HEK293 (cell line): ENCODE measurements at regions not wholly inside any gene's neighbourhood (a gene's known extent, or its start where the extent isn't known, plus 50 kb on each side); places are given as distances from the start of the nearest gene placed in this dataset.

Experiments used
- CTCF ChIA-PET: fragments of 350-600 bp; formaldehyde crosslinking; extraction: SDS; loops from one replicate; lab custom pipeline; 2021; ENCODE audit warnings: antibody characterized with exemption; lab: Yijun Ruan, JAX
- POLR2A ChIA-PET: fragments of 300-600 bp; formaldehyde crosslinking; extraction: SDS; loops from one replicate; lab custom pipeline; 2020; ENCODE audit warnings: antibody characterized with exemption, inconsistent platforms; lab: Yijun Ruan, JAX
- H3K27ac ChIP-seq: fragments of 200-500 bp; sonication (Bioruptor generic); 2 replicates; pipeline ENCODE4 v1.5.1; 2014; ENCODE audit warnings: low read depth, low read length, control low read depth, inconsistent platforms; ENCODE audit errors: extremely low read depth
- H3K36me3 ChIP-seq, 2 experiments: fragments of 200-500 bp in 1 of 2; sonication (Bioruptor generic) in 1 of 2; 1 replicate in 1 of 2; 2 replicates in 1 of 2; pipeline ENCODE4 v1.5.1; 2014 to 2017; ENCODE audit warnings: inconsistent platforms in 2 of 2, low read length in 2 of 2; ENCODE audit not compliant: control insufficient read depth in 2 of 2, insufficient read depth in 1 of 2
- H3K4me1 ChIP-seq: fragments of 200-500 bp; sonication (Bioruptor generic); 2 replicates; pipeline ENCODE4 v1.5.1; 2014; ENCODE audit warnings: mild to moderate bottlenecking, low read length, inconsistent platforms; ENCODE audit not compliant: control insufficient read depth, insufficient read depth
- H3K4me3 ChIP-seq: 2 replicates; pipeline ENCODE4 v1.5.1; 2011; ENCODE audit warnings: low read depth, mild to moderate bottlenecking, control low read depth, low read length, moderate library complexity
- H3K9me3 ChIP-seq: fragments of 200-500 bp; sonication (Bioruptor generic); 2 replicates; pipeline ENCODE4 v1.5.1; 2014; ENCODE audit warnings: low read depth, low read length, inconsistent platforms; ENCODE audit not compliant: control insufficient read depth, insufficient read depth
- HOXC10 ChIP-seq: sonication (generic); formaldehyde crosslinking; IDR thresholded peaks from 2 replicates; pipeline ENCODE4 v1.8.1; 2023; ENCODE audit warnings: mild to moderate bottlenecking, missing genetic modification reagents
- IKZF3 ChIP-seq: fragments of 450-650 bp; IDR thresholded peaks from 2 replicates; pipeline ENCODE4 v1.5.0; 2018; ENCODE audit warnings: missing biosample characterization, mild to moderate bottlenecking, missing genetic modification characterization, moderate library complexity
- KLF9 ChIP-seq: fragments of 450-650 bp; formaldehyde crosslinking; IDR thresholded peaks from 2 replicates; pipeline ENCODE4 v1.5.1; 2016; ENCODE audit warnings: missing biosample characterization, missing genetic modification characterization, low read depth
- OSR2 ChIP-seq: fragments of 450-650 bp; formaldehyde crosslinking; IDR thresholded peaks from 2 replicates; pipeline ENCODE4 v1.5.1; 2016; ENCODE audit warnings: missing biosample characterization, missing genetic modification characterization
- ZBTB10 ChIP-seq: fragments of 450-650 bp; formaldehyde crosslinking; IDR thresholded peaks from 2 replicates; pipeline ENCODE4 v1.5.1; 2016; ENCODE audit warnings: missing biosample characterization, missing genetic modification characterization
- ZBTB20 ChIP-seq: fragments of 450-650 bp; formaldehyde crosslinking; IDR thresholded peaks from 2 replicates; pipeline ENCODE4 v1.5.1; 2016; ENCODE audit warnings: missing biosample characterization, missing genetic modification characterization
- ZBTB6 ChIP-seq: fragments of 450-650 bp; formaldehyde crosslinking; IDR thresholded peaks from 2 replicates; pipeline ENCODE4 v1.5.1; 2017; ENCODE audit warnings: missing biosample characterization, missing genetic modification characterization
- ZFP37 ChIP-seq: fragments of 450-650 bp; formaldehyde crosslinking; IDR thresholded peaks from 2 replicates; pipeline ENCODE4 v1.5.1; 2016; ENCODE audit warnings: missing biosample characterization, missing genetic modification characterization
- ZFP41 ChIP-seq: fragments of 450-650 bp; formaldehyde crosslinking; IDR thresholded peaks from 2 replicates; pipeline ENCODE4 v1.5.1; 2016; ENCODE audit warnings: missing biosample characterization, missing genetic modification characterization, borderline replicate concordance
- ZNF132 ChIP-seq: fragments of 450-650 bp; formaldehyde crosslinking; IDR thresholded peaks from 2 replicates; pipeline ENCODE4 v1.5.1; 2017; ENCODE audit warnings: missing biosample characterization, missing genetic modification characterization, borderline replicate concordance
- ZNF146 ChIP-seq: fragments of 450-650 bp; formaldehyde crosslinking; IDR thresholded peaks from 2 replicates; pipeline ENCODE4 v1.5.1; 2016; ENCODE audit warnings: missing biosample characterization, missing genetic modification characterization
- ZNF155 ChIP-seq: fragments of 450-650 bp; formaldehyde crosslinking; IDR thresholded peaks from 2 replicates; pipeline ENCODE4 v1.5.1; 2016; ENCODE audit warnings: missing biosample characterization, missing genetic modification characterization
- ZNF16 ChIP-seq: fragments of 450-650 bp; formaldehyde crosslinking; IDR thresholded peaks from 2 replicates; pipeline ENCODE4 v1.5.1; 2016; ENCODE audit warnings: low read depth, missing biosample characterization, missing genetic modification characterization
- ZNF202 ChIP-seq: fragments of 450-650 bp; formaldehyde crosslinking; IDR thresholded peaks from 2 replicates; pipeline ENCODE4 v1.5.1; 2016; ENCODE audit warnings: missing biosample characterization, missing genetic modification characterization, borderline replicate concordance
- ZNF26 ChIP-seq: fragments of 450-650 bp; formaldehyde crosslinking; IDR thresholded peaks from 2 replicates; pipeline ENCODE4 v1.5.1; 2016; ENCODE audit warnings: missing biosample characterization, missing genetic modification characterization
- ZNF48 ChIP-seq: fragments of 450-650 bp; formaldehyde crosslinking; IDR thresholded peaks from 2 replicates; pipeline ENCODE4 v1.5.1; 2016; ENCODE audit warnings: missing biosample characterization, missing genetic modification characterization
- ZNF510 ChIP-seq: fragments of 450-650 bp; formaldehyde crosslinking; IDR thresholded peaks from 2 replicates; pipeline ENCODE4 v1.5.1; 2018; ENCODE audit warnings: mild to moderate bottlenecking, missing genetic modification characterization, missing biosample characterization; ENCODE audit not compliant: insufficient replicate concordance
- ZNF561 ChIP-seq: fragments of 450-650 bp; IDR thresholded peaks from 2 replicates; pipeline ENCODE4 v1.5.1; 2018; ENCODE audit warnings: missing biosample characterization, missing genetic modification characterization, borderline replicate concordance
- ZNF585B ChIP-seq: fragments of 450-650 bp; formaldehyde crosslinking; IDR thresholded peaks from 2 replicates; pipeline ENCODE4 v1.5.1; 2016; ENCODE audit warnings: missing biosample characterization, missing genetic modification characterization
- ZNF654 ChIP-seq: fragments of 450-650 bp; formaldehyde crosslinking; IDR thresholded peaks from 2 replicates; pipeline ENCODE4 v1.5.1; 2016; ENCODE audit warnings: low read depth, missing biosample characterization, missing genetic modification characterization
- ZNF830 ChIP-seq: fragments of 450-650 bp; IDR thresholded peaks from 2 replicates; pipeline ENCODE4 v1.5.0; 2018; ENCODE audit warnings: missing biosample characterization, missing genetic modification characterization, low read depth, mild to moderate bottlenecking, moderate library complexity
- ZSCAN30 ChIP-seq: fragments of 450-650 bp; IDR thresholded peaks from 2 replicates; pipeline ENCODE4 v1.5.1; 2018; ENCODE audit warnings: missing biosample characterization, mild to moderate bottlenecking, missing genetic modification characterization, moderate library complexity
- TF ChIP-seq, protein P1 (sequence below): fragments of 450-650 bp; formaldehyde crosslinking; IDR thresholded peaks from 2 replicates; pipeline ENCODE4 v1.5.1; 2016; ENCODE audit warnings: missing biosample characterization, missing genetic modification characterization
- TF ChIP-seq, protein P2 (sequence below): fragments of 450-650 bp; formaldehyde crosslinking; IDR thresholded peaks from 2 replicates; pipeline ENCODE4 v1.5.1; 2016; ENCODE audit warnings: missing biosample characterization, missing genetic modification characterization
- TF ChIP-seq, protein P3 (sequence below): fragments of 450-650 bp; formaldehyde crosslinking; IDR thresholded peaks from 2 replicates; pipeline ENCODE4 v1.5.1; 2016; ENCODE audit warnings: missing biosample characterization, missing genetic modification characterization, low read depth

DNA sequence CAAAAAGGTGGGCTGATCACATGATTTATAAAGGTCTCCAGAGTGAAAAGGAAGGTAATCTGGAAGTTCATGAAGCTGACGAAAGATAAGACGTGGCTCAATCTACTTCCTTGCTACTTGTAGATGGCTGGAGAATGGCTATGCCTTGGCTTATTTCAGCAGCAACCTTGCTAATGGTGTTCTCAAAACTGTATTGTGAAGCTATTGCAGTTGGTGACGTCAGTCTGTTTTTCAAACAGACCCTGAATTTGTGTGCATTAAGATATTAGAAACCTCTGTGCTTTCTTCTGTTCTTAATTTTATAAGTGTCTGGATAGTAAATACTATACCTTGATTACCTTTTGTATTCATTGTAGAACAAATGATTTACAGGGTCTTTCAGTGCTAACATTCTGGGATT, 58.3 kb upstream of the C11orf87 start (continued):
- TF ChIP-seq OSR2 (tag by site-specific recombination) (no peak), ZNF48 (tag by site-specific recombination) (no peak), ZNF585B (tag by site-specific recombination) (no peak), ZNF510 (tag by site-specific recombination) (no peak), ZNF561 (tag by site-specific recombination) (no peak), HOXC10 (CRISPR knock-in tag) (no peak)
- TF ChIP-seq, protein P1, sequence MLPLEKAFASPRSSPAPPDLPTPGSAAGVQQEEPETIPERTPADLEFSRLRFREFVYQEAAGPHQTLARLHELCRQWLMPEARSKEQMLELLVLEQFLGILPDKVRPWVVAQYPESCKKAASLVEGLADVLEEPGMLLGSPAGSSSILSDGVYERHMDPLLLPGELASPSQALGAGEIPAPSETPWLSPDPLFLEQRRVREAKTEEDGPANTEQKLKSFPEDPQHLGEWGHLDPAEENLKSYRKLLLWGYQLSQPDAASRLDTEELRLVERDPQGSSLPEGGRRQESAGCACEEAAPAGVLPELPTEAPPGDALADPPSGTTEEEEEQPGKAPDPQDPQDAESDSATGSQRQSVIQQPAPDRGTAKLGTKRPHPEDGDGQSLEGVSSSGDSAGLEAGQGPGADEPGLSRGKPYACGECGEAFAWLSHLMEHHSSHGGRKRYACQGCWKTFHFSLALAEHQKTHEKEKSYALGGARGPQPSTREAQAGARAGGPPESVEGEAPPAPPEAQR (tag by site-specific recombination): no peak

DNA sequence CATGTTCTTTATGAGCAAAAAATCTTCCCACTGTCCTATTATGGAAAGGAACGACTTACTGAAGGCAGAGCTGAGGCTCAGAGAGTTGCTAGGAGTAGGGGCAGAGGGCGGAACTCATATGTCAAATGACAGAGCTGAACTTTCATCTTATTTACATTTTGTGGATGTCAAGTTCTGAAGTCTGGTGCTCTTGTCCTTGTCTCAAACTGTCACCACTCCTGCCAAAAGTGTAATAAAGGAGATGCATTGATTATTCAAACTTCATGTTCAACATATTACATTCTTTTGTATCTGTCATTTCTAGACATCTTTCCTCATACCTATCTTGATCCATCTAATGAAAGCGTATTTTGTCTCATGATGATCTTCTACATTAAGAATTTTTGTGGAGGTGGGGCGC, 57.1 kb upstream of the C11orf87 start:
- H3K9me3 ChIP-seq: no peaks in the 10 kb centered on the region
- TF ChIP-seq ZNF561 (tag by site-specific recombination) (no peak), ZFP37 (tag by site-specific recombination) (no peak), ZNF16 (no peak), ZNF654 (tag by site-specific recombination) (no peak), ZFP41 (tag by site-specific recombination) (no peak), ZBTB10 (tag by site-specific recombination) (no peak), ZSCAN30 (tag by site-specific recombination) (no peak), ZBTB20 (tag by site-specific recombination) (no peak), ZNF202 (no peak), ZNF26 (no peak), ZNF132 (no peak), ZNF830 (tag by site-specific recombination) (no peak), IKZF3 (tag by site-specific recombination) (no peak), ZBTB6 (tag by site-specific recombination) (no peak), ZNF146 (tag by site-specific recombination) (no peak), ZNF155 (no peak), KLF9 (tag by site-specific recombination) (no peak)
- TF ChIP-seq, protein P2, sequence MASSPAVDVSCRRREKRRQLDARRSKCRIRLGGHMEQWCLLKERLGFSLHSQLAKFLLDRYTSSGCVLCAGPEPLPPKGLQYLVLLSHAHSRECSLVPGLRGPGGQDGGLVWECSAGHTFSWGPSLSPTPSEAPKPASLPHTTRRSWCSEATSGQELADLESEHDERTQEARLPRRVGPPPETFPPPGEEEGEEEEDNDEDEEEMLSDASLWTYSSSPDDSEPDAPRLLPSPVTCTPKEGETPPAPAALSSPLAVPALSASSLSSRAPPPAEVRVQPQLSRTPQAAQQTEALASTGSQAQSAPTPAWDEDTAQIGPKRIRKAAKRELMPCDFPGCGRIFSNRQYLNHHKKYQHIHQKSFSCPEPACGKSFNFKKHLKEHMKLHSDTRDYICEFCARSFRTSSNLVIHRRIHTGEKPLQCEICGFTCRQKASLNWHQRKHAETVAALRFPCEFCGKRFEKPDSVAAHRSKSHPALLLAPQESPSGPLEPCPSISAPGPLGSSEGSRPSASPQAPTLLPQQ: no peak
- TF ChIP-seq, protein P3, sequence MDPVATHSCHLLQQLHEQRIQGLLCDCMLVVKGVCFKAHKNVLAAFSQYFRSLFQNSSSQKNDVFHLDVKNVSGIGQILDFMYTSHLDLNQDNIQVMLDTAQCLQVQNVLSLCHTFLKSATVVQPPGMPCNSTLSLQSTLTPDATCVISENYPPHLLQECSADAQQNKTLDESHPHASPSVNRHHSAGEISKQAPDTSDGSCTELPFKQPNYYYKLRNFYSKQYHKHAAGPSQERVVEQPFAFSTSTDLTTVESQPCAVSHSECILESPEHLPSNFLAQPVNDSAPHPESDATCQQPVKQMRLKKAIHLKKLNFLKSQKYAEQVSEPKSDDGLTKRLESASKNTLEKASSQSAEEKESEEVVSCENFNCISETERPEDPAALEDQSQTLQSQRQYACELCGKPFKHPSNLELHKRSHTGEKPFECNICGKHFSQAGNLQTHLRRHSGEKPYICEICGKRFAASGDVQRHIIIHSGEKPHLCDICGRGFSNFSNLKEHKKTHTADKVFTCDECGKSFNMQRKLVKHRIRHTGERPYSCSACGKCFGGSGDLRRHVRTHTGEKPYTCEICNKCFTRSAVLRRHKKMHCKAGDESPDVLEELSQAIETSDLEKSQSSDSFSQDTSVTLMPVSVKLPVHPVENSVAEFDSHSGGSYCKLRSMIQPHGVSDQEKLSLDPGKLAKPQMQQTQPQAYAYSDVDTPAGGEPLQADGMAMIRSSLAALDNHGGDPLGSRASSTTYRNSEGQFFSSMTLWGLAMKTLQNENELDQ: no peak
- H3K4me1 ChIP-seq: no peaks in the 10 kb centered on the region
- H3K27ac ChIP-seq: no peak overlapping the region
- ChIA-PET POLR2A (no interaction called here), CTCF (no interaction called here)
- H3K4me3 ChIP-seq: no peak overlapping the region
- H3K36me3 ChIP-seq: no peaks in the 10 kb centered on the region
